HEK293 (cell line): ENCODE measurements at regions not wholly inside any gene's neighbourhood (a gene's known extent, or its start where the extent isn't known, plus 50 kb on each side); places are given as distances from the start of the nearest gene placed in this dataset.

Source experiments
- GLIS2 ChIP-seq: fragments of 450-650 bp; formaldehyde crosslinking; IDR thresholded peaks from 2 replicates; pipeline ENCODE4 v1.5.1; 2016; ENCODE audit warnings: missing biosample characterization, missing genetic modification characterization
- MZF1 ChIP-seq: fragments of 450-650 bp; formaldehyde crosslinking; IDR thresholded peaks from 2 replicates; pipeline ENCODE4 v1.5.1; 2017; ENCODE audit warnings: missing biosample characterization, missing genetic modification characterization, borderline replicate concordance
- ZBTB1 ChIP-seq: fragments of 450-650 bp; formaldehyde crosslinking; IDR thresholded peaks from 2 replicates; pipeline ENCODE4 v1.5.1; 2016; ENCODE audit warnings: missing biosample characterization, missing genetic modification characterization
- ZFP3 ChIP-seq: fragments of 450-650 bp; formaldehyde crosslinking; IDR thresholded peaks from 2 replicates; pipeline ENCODE4 v1.5.1; 2016; ENCODE audit warnings: low read depth, missing biosample characterization, missing genetic modification characterization
- ZNF146 ChIP-seq: fragments of 450-650 bp; formaldehyde crosslinking; IDR thresholded peaks from 2 replicates; pipeline ENCODE4 v1.5.1; 2016; ENCODE audit warnings: missing biosample characterization, missing genetic modification characterization
- ZNF350 ChIP-seq: fragments of 450-650 bp; formaldehyde crosslinking; IDR thresholded peaks from 2 replicates; pipeline ENCODE4 v1.5.0; 2017; ENCODE audit warnings: missing biosample characterization, mild to moderate bottlenecking, missing genetic modification characterization
- ZNF560 ChIP-seq: fragments of 450-650 bp; formaldehyde crosslinking; IDR thresholded peaks from 2 replicates; pipeline ENCODE4 v1.5.1; 2017; ENCODE audit warnings: missing biosample characterization, missing genetic modification characterization, borderline replicate concordance
- ZNF610 ChIP-seq: fragments of 450-650 bp; formaldehyde crosslinking; IDR thresholded peaks from 2 replicates; pipeline ENCODE4 v1.5.1; 2016; ENCODE audit warnings: missing biosample characterization, missing genetic modification characterization, borderline replicate concordance
- ZNF664 ChIP-seq: fragments of 450-650 bp; formaldehyde crosslinking; IDR thresholded peaks from 2 replicates; pipeline ENCODE4 v1.5.1; 2016; ENCODE audit warnings: missing biosample characterization, missing genetic modification characterization
- TF ChIP-seq, protein P1 (sequence below): fragments of 450-650 bp; formaldehyde crosslinking; IDR thresholded peaks from 2 replicates; pipeline ENCODE4 v1.5.1; 2016; ENCODE audit warnings: missing biosample characterization, missing genetic modification characterization
- TF ChIP-seq, protein P2 (sequence below): fragments of 450-650 bp; formaldehyde crosslinking; IDR thresholded peaks from 2 replicates; pipeline ENCODE4 v1.5.1; 2016; ENCODE audit warnings: missing biosample characterization, missing genetic modification characterization
- TF ChIP-seq, protein P3 (sequence below): fragments of 450-650 bp; formaldehyde crosslinking; IDR thresholded peaks from 2 replicates; pipeline ENCODE4 v1.5.1; 2017; ENCODE audit warnings: missing biosample characterization, missing genetic modification characterization

DNA sequence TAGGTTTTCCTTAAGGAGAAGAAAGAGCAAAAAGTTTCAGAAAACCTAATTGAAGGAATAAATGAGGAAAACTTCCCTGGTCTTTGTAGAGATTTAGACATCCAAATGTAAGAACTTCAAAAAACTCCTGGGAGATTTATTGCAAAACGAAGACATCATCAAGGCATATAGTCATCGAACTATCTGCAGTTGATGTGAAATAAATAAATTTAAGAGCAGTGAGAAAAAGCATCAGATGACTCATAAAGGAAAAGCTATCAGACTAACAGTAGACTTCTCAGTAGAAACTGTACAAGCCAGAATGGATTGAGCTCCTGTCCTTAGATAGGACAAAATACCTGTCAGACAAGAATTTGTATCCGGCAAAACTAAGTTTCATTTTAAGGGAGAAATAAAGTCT is 569.4 kb upstream of the ADAMTS5 start:
- TF ChIP-seq, protein P1, sequence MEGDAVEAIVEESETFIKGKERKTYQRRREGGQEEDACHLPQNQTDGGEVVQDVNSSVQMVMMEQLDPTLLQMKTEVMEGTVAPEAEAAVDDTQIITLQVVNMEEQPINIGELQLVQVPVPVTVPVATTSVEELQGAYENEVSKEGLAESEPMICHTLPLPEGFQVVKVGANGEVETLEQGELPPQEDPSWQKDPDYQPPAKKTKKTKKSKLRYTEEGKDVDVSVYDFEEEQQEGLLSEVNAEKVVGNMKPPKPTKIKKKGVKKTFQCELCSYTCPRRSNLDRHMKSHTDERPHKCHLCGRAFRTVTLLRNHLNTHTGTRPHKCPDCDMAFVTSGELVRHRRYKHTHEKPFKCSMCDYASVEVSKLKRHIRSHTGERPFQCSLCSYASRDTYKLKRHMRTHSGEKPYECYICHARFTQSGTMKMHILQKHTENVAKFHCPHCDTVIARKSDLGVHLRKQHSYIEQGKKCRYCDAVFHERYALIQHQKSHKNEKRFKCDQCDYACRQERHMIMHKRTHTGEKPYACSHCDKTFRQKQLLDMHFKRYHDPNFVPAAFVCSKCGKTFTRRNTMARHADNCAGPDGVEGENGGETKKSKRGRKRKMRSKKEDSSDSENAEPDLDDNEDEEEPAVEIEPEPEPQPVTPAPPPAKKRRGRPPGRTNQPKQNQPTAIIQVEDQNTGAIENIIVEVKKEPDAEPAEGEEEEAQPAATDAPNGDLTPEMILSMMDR (tag by site-specific recombination), result no peak
- no peak for TF ChIP-seq ZNF146 (tag by site-specific recombination)
- no peak for TF ChIP-seq ZBTB1 (tag by site-specific recombination)
- TF ChIP-seq, protein P2, sequence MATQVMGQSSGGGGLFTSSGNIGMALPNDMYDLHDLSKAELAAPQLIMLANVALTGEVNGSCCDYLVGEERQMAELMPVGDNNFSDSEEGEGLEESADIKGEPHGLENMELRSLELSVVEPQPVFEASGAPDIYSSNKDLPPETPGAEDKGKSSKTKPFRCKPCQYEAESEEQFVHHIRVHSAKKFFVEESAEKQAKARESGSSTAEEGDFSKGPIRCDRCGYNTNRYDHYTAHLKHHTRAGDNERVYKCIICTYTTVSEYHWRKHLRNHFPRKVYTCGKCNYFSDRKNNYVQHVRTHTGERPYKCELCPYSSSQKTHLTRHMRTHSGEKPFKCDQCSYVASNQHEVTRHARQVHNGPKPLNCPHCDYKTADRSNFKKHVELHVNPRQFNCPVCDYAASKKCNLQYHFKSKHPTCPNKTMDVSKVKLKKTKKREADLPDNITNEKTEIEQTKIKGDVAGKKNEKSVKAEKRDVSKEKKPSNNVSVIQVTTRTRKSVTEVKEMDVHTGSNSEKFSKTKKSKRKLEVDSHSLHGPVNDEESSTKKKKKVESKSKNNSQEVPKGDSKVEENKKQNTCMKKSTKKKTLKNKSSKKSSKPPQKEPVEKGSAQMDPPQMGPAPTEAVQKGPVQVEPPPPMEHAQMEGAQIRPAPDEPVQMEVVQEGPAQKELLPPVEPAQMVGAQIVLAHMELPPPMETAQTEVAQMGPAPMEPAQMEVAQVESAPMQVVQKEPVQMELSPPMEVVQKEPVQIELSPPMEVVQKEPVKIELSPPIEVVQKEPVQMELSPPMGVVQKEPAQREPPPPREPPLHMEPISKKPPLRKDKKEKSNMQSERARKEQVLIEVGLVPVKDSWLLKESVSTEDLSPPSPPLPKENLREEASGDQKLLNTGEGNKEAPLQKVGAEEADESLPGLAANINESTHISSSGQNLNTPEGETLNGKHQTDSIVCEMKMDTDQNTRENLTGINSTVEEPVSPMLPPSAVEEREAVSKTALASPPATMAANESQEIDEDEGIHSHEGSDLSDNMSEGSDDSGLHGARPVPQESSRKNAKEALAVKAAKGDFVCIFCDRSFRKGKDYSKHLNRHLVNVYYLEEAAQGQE (tag by site-specific recombination), result no peak
- TF ChIP-seq MZF1 (tag by site-specific recombination), result no peak
- no peak for TF ChIP-seq ZFP3 (tag by site-specific recombination)
- TF ChIP-seq, protein P3, sequence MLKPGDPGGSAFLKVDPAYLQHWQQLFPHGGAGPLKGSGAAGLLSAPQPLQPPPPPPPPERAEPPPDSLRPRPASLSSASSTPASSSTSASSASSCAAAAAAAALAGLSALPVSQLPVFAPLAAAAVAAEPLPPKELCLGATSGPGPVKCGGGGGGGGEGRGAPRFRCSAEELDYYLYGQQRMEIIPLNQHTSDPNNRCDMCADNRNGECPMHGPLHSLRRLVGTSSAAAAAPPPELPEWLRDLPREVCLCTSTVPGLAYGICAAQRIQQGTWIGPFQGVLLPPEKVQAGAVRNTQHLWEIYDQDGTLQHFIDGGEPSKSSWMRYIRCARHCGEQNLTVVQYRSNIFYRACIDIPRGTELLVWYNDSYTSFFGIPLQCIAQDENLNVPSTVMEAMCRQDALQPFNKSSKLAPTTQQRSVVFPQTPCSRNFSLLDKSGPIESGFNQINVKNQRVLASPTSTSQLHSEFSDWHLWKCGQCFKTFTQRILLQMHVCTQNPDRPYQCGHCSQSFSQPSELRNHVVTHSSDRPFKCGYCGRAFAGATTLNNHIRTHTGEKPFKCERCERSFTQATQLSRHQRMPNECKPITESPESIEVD (tag by site-specific recombination), result no peak
- TF ChIP-seq ZNF560 (tag by site-specific recombination), result no peak
- no peak for TF ChIP-seq GLIS2
- TF ChIP-seq ZNF610, result no peak
- TF ChIP-seq ZNF664 (tag by site-specific recombination), result no peak
- TF ChIP-seq ZNF350 (tag by site-specific recombination), result no peak
